Amniotic epithelial cell (primary cell): ENCODE measurements at regions not wholly inside any gene's neighbourhood (a gene's known extent, or its start where the extent isn't known, plus 50 kb on each side); places are given as distances from the start of the nearest gene placed in this dataset.

Experiments
- DNase-seq: peaks from one replicate; pipeline ENCODE4 v3.0.0-alpha.2; 2010; ENCODE audit warnings: low read depth

GRCh38 chr15:69505956-69506556 lies 53.4 kb downstream of the RPLP1 start:
- DNase-seq = no peak

DNA sequence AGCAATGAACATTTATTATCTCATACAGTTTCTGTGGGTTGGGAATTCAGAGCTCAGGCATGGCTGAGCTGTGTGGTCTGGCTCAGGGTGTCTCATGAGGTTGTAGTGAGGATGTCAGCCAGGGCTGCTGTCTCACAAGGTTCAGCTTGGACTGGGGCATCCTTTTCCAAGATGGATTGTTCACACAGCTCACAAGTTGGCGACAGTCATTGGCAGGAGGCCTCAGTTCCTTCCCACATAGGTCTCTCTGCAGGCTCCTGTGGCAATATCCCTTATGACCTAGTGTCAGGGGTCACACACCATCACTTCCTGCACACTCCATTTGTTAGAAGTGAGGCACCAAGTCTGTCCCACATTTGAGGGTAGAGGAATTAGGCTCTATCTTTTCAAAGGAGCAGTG lies 56.0 kb downstream of the RPLP1 start:
- no peak for DNase-seq

GRCh38 chr15:69509131-69509530 lies 56.5 kb downstream of the RPLP1 start:
- peak; percentile 21 for DNase-seq

DNA sequence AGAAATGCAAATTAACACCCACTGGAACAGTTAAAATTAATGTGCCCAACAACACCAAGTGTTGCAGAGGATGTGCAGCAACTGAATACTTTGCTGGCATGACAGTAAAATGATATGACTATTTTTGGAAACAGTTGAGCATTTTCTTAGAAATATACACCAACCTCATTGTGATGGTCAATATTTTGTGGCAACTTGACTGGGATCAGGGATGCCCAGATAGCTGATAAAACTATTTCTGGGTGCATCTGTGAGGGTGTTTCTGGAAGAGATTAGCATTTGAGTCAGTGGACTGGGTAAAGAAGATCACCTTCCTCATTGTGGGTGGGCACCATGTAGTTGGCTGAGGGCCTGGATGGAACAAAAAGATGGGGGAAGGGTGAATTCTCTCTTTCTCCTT lies 57.9 kb downstream of the RPLP1 start:
- DNase-seq = no peak

GRCh38 chr15:69511015-69511414 lies 58.4 kb downstream of the RPLP1 start:
- DNase-seq = no peak

DNA sequence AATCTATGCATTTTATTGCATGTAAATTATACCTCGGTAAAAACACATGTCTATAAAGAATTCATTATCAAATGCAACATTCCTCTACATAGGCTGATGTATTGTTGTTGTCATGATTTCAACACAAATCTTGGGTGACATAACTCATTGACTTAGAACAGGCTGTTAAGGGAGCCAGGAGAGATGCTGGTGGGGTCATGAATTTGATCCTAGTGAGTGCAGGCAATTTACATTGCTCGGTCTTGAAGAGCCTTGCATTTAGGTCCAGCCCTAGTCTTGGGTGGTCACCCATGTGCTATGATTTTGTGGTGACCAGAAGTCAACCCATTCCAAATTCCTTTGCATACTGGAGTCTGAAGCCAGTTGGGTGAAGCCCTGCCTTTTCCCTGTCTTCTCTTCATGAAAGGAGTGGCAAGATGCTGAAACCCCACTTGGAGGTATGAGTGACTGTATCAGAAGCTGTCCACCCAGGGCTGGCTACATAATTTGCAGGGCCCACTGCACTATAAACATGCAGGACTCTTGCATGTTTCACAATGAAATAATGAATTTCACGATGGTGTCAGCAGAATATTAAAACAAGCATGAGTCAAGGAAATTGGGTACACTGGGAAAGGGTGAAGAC lies 59.2 kb downstream of the RPLP1 start:
- DNase-seq = no peak

DNA sequence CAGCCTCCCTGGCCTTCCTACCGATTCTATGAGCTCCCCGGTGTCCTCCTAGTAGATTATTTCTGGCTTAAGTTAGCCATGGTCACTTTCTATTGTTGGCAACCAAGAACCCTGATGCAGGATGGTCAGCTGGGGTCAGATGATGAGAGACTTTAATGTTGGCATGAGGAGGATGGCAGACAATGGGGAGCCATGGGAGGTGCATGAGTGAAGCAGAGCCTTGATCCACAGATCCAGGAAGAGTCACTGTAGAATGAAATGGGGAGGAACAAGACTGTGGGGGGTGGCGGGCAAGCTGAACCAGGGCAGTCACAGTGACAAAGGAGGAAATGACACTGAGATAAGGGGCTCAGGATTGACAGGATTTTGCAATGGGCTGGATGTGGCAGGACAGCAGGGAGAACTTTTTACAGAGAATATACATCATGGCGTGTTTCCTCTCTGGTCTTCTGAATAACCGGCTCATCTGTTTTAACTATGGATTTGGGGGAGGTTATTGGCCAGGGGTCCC lies 60.9 kb downstream of the RPLP1 start:
- DNase-seq = no peak

DNA sequence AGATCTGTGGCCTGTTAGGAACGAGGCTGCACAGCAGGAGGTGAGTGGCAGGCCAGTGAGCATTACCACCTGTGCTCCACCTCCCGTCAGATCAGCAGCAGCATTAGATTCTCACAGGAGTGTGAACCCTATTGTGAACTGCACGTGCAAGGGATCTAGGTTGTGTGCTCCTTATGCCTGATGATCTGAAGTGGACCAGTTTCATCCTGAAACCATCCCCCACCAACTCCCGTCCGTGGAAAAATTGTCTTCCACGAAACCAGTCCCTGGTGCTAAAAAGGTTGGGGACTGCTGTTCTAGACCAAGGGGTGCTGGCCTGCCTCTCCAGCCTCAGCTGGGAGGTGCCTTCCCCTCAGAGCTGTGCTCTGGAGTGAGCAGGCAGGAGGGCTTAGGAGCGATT lies 61.4 kb downstream of the RPLP1 start:
- no peak for DNase-seq

- no peak for DNase-seq
Measured at GRCh38 chr15:69515508-69515907, 62.9 kb downstream of the RPLP1 start.

DNA sequence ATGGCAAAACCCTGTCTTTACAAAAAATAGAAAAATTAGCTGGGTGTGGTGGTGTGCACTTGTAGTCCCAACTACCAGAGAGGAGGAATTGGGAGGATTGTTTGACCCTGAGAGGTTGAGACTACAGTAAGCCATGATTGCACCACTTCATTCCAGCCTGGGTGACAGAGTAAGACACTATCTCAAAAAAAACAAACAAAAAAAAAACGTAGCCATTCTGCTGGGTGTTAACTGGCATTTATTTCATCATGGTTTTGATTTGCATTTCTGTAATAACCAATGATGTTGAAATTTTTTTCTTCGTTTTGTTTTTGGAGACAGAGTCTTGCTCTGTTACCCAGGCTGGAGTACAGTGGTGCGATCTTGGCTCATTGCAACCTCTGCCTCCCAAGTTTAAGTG lies 63.3 kb downstream of the RPLP1 start:
- DNase-seq = no peak

DNA sequence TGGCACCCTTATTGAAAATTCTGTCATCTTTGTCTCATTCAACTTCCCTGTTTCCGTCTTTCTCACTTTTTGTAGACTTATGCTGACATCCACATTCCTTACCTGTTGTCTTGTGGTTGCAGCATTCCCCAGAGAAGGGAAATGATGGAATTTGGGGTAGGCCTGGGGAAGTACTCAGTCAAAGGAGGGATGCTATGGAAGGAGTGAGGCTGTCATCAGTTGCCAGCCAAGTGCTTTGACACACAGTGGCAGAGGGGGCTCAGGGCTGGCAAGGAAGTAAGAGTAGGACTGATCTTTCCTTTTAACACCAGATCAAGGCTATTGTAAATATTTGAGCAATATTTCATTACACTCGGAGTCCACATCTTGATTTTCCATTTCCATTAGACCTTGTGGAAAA lies 64.4 kb downstream of the RPLP1 start:
- no peak for DNase-seq

- no peak for DNase-seq
Measured at GRCh38 chr15:69518806-69519205, 66.2 kb downstream of the RPLP1 start.

- DNase-seq = no peak
Measured at GRCh38 chr15:69520067-69520466, 67.4 kb downstream of the RPLP1 start.

DNA sequence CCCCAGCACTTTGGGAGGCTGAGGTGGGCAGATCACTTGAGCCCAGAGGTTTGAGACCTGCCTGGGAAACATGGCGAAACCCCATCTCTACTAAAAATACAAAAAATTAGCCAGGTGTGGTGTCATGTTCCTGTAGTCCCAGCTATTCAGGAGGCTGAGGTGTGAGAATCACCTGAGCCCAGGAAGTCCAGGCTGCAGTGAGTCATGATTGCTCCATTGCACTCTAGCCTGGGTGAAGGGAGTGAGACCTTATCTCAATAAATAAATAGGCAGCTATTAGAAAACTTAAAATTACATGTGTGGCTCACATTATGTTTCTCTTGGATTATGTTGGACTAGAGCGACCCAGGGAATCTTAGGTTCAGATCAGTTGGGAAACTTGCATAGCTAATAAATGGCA lies 69.7 kb downstream of the RPLP1 start:
- no peak for DNase-seq

GRCh38 chr15:69523010-69524001 lies 70.7 kb downstream of the RPLP1 start:
- peak; percentile 70 for DNase-seq

DNA sequence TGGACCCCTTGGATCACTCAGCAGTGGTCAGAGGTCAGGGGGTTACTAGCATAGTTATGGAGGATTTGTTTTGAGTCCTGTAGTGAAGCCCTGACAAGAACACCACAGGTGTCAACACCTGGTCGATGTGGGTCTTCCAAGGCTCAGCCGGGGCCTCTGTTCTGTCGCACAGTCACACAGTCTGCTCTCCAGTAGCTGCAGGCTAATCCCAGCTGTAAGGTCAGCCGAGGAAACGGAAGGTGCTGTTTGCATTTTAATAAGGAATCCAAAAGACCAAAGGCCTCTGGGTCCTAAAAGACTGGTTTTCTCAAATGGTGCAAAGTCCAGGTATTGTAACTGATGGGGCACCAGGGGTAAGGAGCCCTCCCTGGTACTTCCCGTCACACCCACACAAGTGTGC lies 71.7 kb downstream of the RPLP1 start:
- no peak for DNase-seq

- DNase-seq = no peak
Measured at GRCh38 chr15:69524814-69525213, 72.2 kb downstream of the RPLP1 start.

GRCh38 chr15:69525543-69525942 lies 72.9 kb downstream of the RPLP1 start:
- DNase-seq = no peak

GRCh38 chr15:69526081-69527061 lies 73.8 kb downstream of the RPLP1 start:
- no peak for DNase-seq

GRCh38 chr15:69529141-69529540 lies 76.5 kb downstream of the RPLP1 start:
- DNase-seq = no peak

GRCh38 chr15:69529961-69530633 lies 77.5 kb downstream of the RPLP1 start:
- no peak for DNase-seq
